H1 (cell line): ENCODE measurements at regions not wholly inside any gene's neighbourhood (a gene's known extent, or its start where the extent isn't known, plus 50 kb on each side); places are given as distances from the start of the nearest gene placed in this dataset.
"Not testable (repeated sequence)": the region's sequence is repeated elsewhere in the genome, so short reads cannot be mapped to it uniquely, and the experiment has no call there.

Experiments used
- CTCF ChIA-PET: fragments of 300-600 bp; sonication (Branson Sonifier 250); formaldehyde crosslinking; loops from one replicate; lab custom pipeline; 2021; ENCODE audit not compliant: partially characterized antibody; lab: Charles Lee
- POLR2A ChIA-PET: fragments of 300-600 bp; sonication (Branson Sonifier 250); formaldehyde crosslinking; loops from one replicate; lab custom pipeline; 2021; ENCODE audit warnings: inconsistent platforms; ENCODE audit not compliant: partially characterized antibody; lab: Charles Lee
- DNase-seq, 2 experiments: peaks; one replicate each; pipeline versions ENCODE4 v3.0.0 to v3.0.0-alpha.2; 2010 to 2022; ENCODE audit warnings: low spot score in 2 of 2, low read depth in 1 of 2, mixed read lengths in 1 of 2
- FAIRE-seq: peaks from 2 replicates; lab custom pipeline; 2011; peaks lifted over from hg19 to GRCh38; lab: Jason Lieb, UNC
- H2AFZ ChIP-seq: 2 replicates; pipeline ENCODE4 v1.8.1; 2012; ENCODE audit warnings: low read length, inconsistent platforms
- H2AK5ac ChIP-seq: 2 replicates; pipeline ENCODE4 v1.6.1; 2013; ENCODE audit warnings: low read depth, low read length
- H2BK120ac ChIP-seq: replicated peaks from 2 replicates; pipeline ENCODE3; 2013; ENCODE audit warnings: low read depth, low read length, inconsistent platforms
- H2BK12ac ChIP-seq: 2 replicates; pipeline ENCODE4 v1.6.1; 2013; ENCODE audit warnings: low read depth, low read length
- H2BK15ac ChIP-seq: 2 replicates; pipeline ENCODE4 v1.6.1; 2013; ENCODE audit warnings: low read length
- H2BK20ac ChIP-seq: 2 replicates; pipeline ENCODE4 v1.6.1; 2013; ENCODE audit warnings: low read length
- H2BK5ac ChIP-seq: 2 replicates; pipeline ENCODE4 v1.6.1; 2013; ENCODE audit warnings: low read depth, low read length
- H3K14ac ChIP-seq: 2 replicates; pipeline ENCODE4 v1.6.1; 2013; ENCODE audit warnings: inconsistent platforms; ENCODE audit not compliant: insufficient read length
- H3K18ac ChIP-seq: 2 replicates; pipeline ENCODE4 v1.6.1; 2013; ENCODE audit warnings: low read length; ENCODE audit errors: extremely low read depth
- H3K23ac ChIP-seq: 2 replicates; pipeline ENCODE4 v1.6.1; 2013; ENCODE audit warnings: inconsistent platforms; ENCODE audit not compliant: insufficient read length
- H3K23me2 ChIP-seq: 2 replicates; pipeline ENCODE4 v1.6.1; 2013; ENCODE audit warnings: low read depth, low read length
- H3K27ac ChIP-seq: 2 replicates; pipeline ENCODE4 v1.6.1; 2011; ENCODE audit warnings: low read depth, low read length, inconsistent platforms
- H3K27me3 ChIP-seq, 4 experiments: replicated peaks in 1 of 4; 1 replicate in 1 of 4; 2 replicates in 3 of 4; pipeline versions ENCODE4 v1.6.1 to v1.8.1; 2011 to 2013; ENCODE audit warnings: low read length in 3 of 4, mild to moderate bottlenecking in 3 of 4, inconsistent platforms in 2 of 4, mixed read lengths in 2 of 4, moderate library complexity in 1 of 4; ENCODE audit not compliant: control insufficient read depth in 3 of 4, insufficient read depth in 3 of 4; ENCODE audit errors: extremely low read depth in 1 of 4
- H3K36me3 ChIP-seq, 4 experiments: 2 replicates each; pipeline versions ENCODE4 v1.6.1 to v1.8.1; 2011 to 2013; ENCODE audit warnings: mild to moderate bottlenecking in 4 of 4, low read length in 3 of 4, moderate library complexity in 2 of 4, control low read depth in 1 of 4, inconsistent platforms in 1 of 4; ENCODE audit not compliant: insufficient read depth in 4 of 4, control insufficient read depth in 2 of 4
- H3K4ac ChIP-seq: replicated peaks from 2 replicates; pipeline ENCODE3; 2013; ENCODE audit warnings: low read length, low read depth, mixed read lengths, inconsistent platforms; ENCODE audit not compliant: insufficient read length
- H3K4me1 ChIP-seq, 4 experiments: replicated peaks in 1 of 4; 1 replicate in 1 of 4; 2 replicates in 3 of 4; pipeline versions ENCODE4 v1.6.1 to v1.8.1; 2011 to 2013; ENCODE audit warnings: low read length in 3 of 4, inconsistent platforms in 2 of 4, mixed read lengths in 1 of 4; ENCODE audit not compliant: insufficient read depth in 4 of 4, control insufficient read depth in 3 of 4
- H3K4me2 ChIP-seq, 2 experiments: 2 replicates each; pipeline versions ENCODE4 v1.6.1 to v1.8.1; 2011 to 2013; ENCODE audit warnings: low read depth in 2 of 2, low read length in 2 of 2, control low read depth in 1 of 2, inconsistent platforms in 1 of 2, mild to moderate bottlenecking in 1 of 2; ENCODE audit not compliant: insufficient read depth in 1 of 2
- H3K4me3 ChIP-seq, 4 experiments: fragments of 200-600, 300-600 bp in 1 of 4; sonication (generic), shearing (Covaris generic), sonication (Bioruptor Twin) in 1 of 4; 2 replicates each; pipeline versions ENCODE4 v1.5.1 to v1.8.1; 2011 to 2016; ENCODE audit warnings: low read length in 4 of 4, low read depth in 3 of 4, control low read depth in 2 of 4, inconsistent platforms in 2 of 4, mild to moderate bottlenecking in 2 of 4, mixed read lengths in 1 of 4, moderate library complexity in 1 of 4; ENCODE audit not compliant: insufficient read depth in 2 of 4; ENCODE audit errors: extremely low read depth in 1 of 4
- H3K56ac ChIP-seq: replicated peaks from 2 replicates; pipeline ENCODE3; 2013; ENCODE audit warnings: low read depth, mild to moderate bottlenecking, mixed read lengths, low read length, inconsistent platforms; ENCODE audit not compliant: insufficient read length
- H3K79me1 ChIP-seq: 2 replicates; pipeline ENCODE4 v1.6.1; 2013; ENCODE audit warnings: low read depth, low read length, control low read depth
- H3K79me2 ChIP-seq, 2 experiments: 2 replicates each; pipeline versions ENCODE4 v1.6.1 to v1.8.1; 2012 to 2013; ENCODE audit warnings: low read length in 2 of 2, mild to moderate bottlenecking in 2 of 2, inconsistent platforms in 1 of 2; ENCODE audit not compliant: insufficient read depth in 2 of 2, control insufficient read depth in 1 of 2
- H3K9ac ChIP-seq, 4 experiments: replicated peaks in 1 of 4; 1 replicate in 1 of 4; 2 replicates in 3 of 4; pipeline versions ENCODE4 v1.6.1 to v1.8.1; 2011 to 2013; ENCODE audit warnings: low read depth in 3 of 4, low read length in 3 of 4, control low read depth in 2 of 4, mild to moderate bottlenecking in 2 of 4, moderate library complexity in 2 of 4, inconsistent platforms in 1 of 4; ENCODE audit errors: extremely low read depth in 1 of 4
- H3K9me3 ChIP-seq, 2 experiments: 2 replicates each; pipeline versions ENCODE4 v1.6.1 to v1.8.1; 2012 to 2013; ENCODE audit warnings: mild to moderate bottlenecking in 2 of 2, moderate library complexity in 2 of 2, control low read depth in 1 of 2, inconsistent platforms in 1 of 2, low read depth in 1 of 2, low read length in 1 of 2, mixed read lengths in 1 of 2; ENCODE audit not compliant: insufficient read depth in 2 of 2
- H4K20me1 ChIP-seq, 2 experiments: replicated peaks in 1 of 2; 2 replicates each; pipeline versions ENCODE3 to v1.8.1; 2011 to 2013; ENCODE audit warnings: inconsistent platforms in 2 of 2, low read length in 2 of 2, mild to moderate bottlenecking in 1 of 2; ENCODE audit not compliant: insufficient read depth in 2 of 2, control insufficient read depth in 1 of 2
- H4K5ac ChIP-seq: 2 replicates; pipeline ENCODE4 v1.6.1; 2013; ENCODE audit warnings: low read length, low read depth, mixed read lengths, inconsistent platforms; ENCODE audit not compliant: insufficient read length
- H4K8ac ChIP-seq: 2 replicates; pipeline ENCODE4 v1.8.0; 2013; ENCODE audit warnings: mild to moderate bottlenecking, moderate library complexity, low read length, inconsistent platforms; ENCODE audit not compliant: insufficient read depth; ENCODE audit errors: extremely low read depth
- H4K91ac ChIP-seq: replicated peaks from 2 replicates; pipeline ENCODE3; 2013; ENCODE audit warnings: low read length, mixed read lengths, inconsistent platforms; ENCODE audit not compliant: insufficient read length
- ATF3 ChIP-seq: IDR thresholded peaks from 2 replicates; pipeline ENCODE4 v1.6.1; 2011; ENCODE audit warnings: low read depth, mild to moderate bottlenecking, low read length; ENCODE audit not compliant: insufficient read depth
- CTBP2 ChIP-seq: IDR thresholded peaks from 2 replicates; pipeline ENCODE4 v1.7.0; 2011; ENCODE audit warnings: borderline replicate concordance, mild to moderate bottlenecking, moderate library complexity, mixed read lengths, low read length; ENCODE audit not compliant: insufficient read depth, insufficient read length
- MAX ChIP-seq: IDR thresholded peaks from 2 replicates; pipeline ENCODE4 v1.6.1; 2012; ENCODE audit warnings: inconsistent platforms
- RXRA ChIP-seq: IDR thresholded peaks from 2 replicates; pipeline ENCODE4 v1.6.1; 2011; ENCODE audit warnings: low read depth, mild to moderate bottlenecking, low read length, moderate library complexity; ENCODE audit not compliant: insufficient read depth
- WGBS, 2 experiments: shearing (Covaris generic) in 1 of 2; methylation state at CpG; one replicate each; pipeline versions ENCODE4 v1.1.6 to v1.1.7; 2013 to 2015; ENCODE audit warnings: low lambda C conversion rate in 2 of 2, mixed read lengths in 2 of 2, inconsistent platforms in 1 of 2, low coverage in 1 of 2, missing lambda C conversion rate in 1 of 2; ENCODE audit not compliant: insufficient replicate concordance in 2 of 2, insufficient coverage in 1 of 2, insufficient read length in 1 of 2; ENCODE audit errors: extremely low coverage in 1 of 2, missing lambda C conversion rate in 1 of 2; 5-methylcytosine and 5-hydroxymethylcytosine counted together

- TF ChIP-seq RXRA (no peak), ATF3 (no peak), CTBP2 (no peak), MAX (no peak)
Measured at GRCh38 chr13:26488236-26489003, 69.1 kb upstream of the WASF3 start (continued).

- H3K18ac ChIP-seq, H2BK20ac ChIP-seq, H3K4me3 ChIP-seq, H3K4ac ChIP-seq, H4K8ac ChIP-seq, DNase-seq, H4K20me1 ChIP-seq, H2BK120ac ChIP-seq, H3K79me2 ChIP-seq, H3K9ac ChIP-seq, H3K4me2 ChIP-seq, H3K23me2 ChIP-seq, H2BK5ac ChIP-seq, H3K56ac ChIP-seq, H3K27me3 ChIP-seq, H2AK5ac ChIP-seq, H2AFZ ChIP-seq, H3K36me3 ChIP-seq, POLR2A ChIA-PET, H3K4me1 ChIP-seq, H3K79me1 ChIP-seq, H2BK12ac ChIP-seq, H4K91ac ChIP-seq, H4K5ac ChIP-seq, H3K27ac ChIP-seq, H3K23ac ChIP-seq, H3K14ac ChIP-seq, H3K9me3 ChIP-seq, FAIRE-seq, H2BK15ac ChIP-seq: not testable (repeated sequence)
- 94% methylated on average over 5 of the region's 5 CpGs; no CpG with 5 or more reads in 1 of the 2 experiments for WGBS, 2 experiments
- CTCF ChIA-PET: interaction anchor here (1.4 kb wide), 1 partner anchor 9 kb away, joined by 4 read pairs; no protein-coding TSS in a partner anchor
Measured at GRCh38 chr13:26492301-26492700, 65.2 kb upstream of the WASF3 start.
